Nephron progenitor cell (in vitro differentiated cells): ENCODE measurements at regions not wholly inside any gene's neighbourhood (a gene's known extent, or its start where the extent isn't known, plus 50 kb on each side); places are given as distances from the start of the nearest gene placed in this dataset.
A peak's percentile ranks its signal among the peaks of the same experiment; 100 is the strongest.

Source experiments
- DNase-seq: peaks from one replicate; pipeline ENCODE4 v3.0.0; 2021
- H3K27ac Mint-ChIP-seq: 2 replicates; pipeline ENCODE4 v1.8.0; 2021; ENCODE audit warnings: mild to moderate bottlenecking, moderate library complexity, mixed read lengths
- H3K27me3 Mint-ChIP-seq: 2 replicates; pipeline ENCODE4 v1.8.0; 2021; ENCODE audit warnings: mild to moderate bottlenecking, low read depth, mixed read lengths; ENCODE audit not compliant: poor library complexity
- H3K36me3 Mint-ChIP-seq: 2 replicates; pipeline ENCODE4 v1.8.0; 2021; ENCODE audit warnings: low read depth, mixed read lengths
- H3K4me1 Mint-ChIP-seq: 2 replicates; pipeline ENCODE4 v1.8.0; 2021; ENCODE audit warnings: mixed read lengths
- H3K4me3 Mint-ChIP-seq: 2 replicates; pipeline ENCODE4 v1.8.0; 2021; ENCODE audit warnings: mild to moderate bottlenecking, moderate library complexity, mixed read lengths
- H3K9me3 Mint-ChIP-seq: 2 replicates; pipeline ENCODE4 v1.8.0; 2021; ENCODE audit warnings: mild to moderate bottlenecking, moderate library complexity, mixed read lengths
- TF ChIP-seq, protein P1 (sequence below): fragments of 200-600 bp; sonication (generic); IDR thresholded peaks from 2 replicates; pipeline ENCODE4 v1.5.0; 2021; ENCODE audit warnings: antibody characterized with exemption

- no peaks in the 10 kb centered on the region for H3K27me3 Mint-ChIP-seq
- no peak for DNase-seq
- no peaks in the 10 kb centered on the region for H3K36me3 Mint-ChIP-seq
- TF ChIP-seq, protein P1, sequence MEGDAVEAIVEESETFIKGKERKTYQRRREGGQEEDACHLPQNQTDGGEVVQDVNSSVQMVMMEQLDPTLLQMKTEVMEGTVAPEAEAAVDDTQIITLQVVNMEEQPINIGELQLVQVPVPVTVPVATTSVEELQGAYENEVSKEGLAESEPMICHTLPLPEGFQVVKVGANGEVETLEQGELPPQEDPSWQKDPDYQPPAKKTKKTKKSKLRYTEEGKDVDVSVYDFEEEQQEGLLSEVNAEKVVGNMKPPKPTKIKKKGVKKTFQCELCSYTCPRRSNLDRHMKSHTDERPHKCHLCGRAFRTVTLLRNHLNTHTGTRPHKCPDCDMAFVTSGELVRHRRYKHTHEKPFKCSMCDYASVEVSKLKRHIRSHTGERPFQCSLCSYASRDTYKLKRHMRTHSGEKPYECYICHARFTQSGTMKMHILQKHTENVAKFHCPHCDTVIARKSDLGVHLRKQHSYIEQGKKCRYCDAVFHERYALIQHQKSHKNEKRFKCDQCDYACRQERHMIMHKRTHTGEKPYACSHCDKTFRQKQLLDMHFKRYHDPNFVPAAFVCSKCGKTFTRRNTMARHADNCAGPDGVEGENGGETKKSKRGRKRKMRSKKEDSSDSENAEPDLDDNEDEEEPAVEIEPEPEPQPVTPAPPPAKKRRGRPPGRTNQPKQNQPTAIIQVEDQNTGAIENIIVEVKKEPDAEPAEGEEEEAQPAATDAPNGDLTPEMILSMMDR, result no peak
- H3K4me3 Mint-ChIP-seq, result no peak overlapping the region
- H3K27ac Mint-ChIP-seq, result no peak overlapping the region
- H3K9me3 Mint-ChIP-seq, result no peaks in the 10 kb centered on the region
- no peaks in the 10 kb centered on the region for H3K4me1 Mint-ChIP-seq
These were observed 341.2 kb upstream of the NAV3 start for GRCh38 chr12:77489331-77489970.

- TF ChIP-seq, protein P1, result no peak
- H3K9me3 Mint-ChIP-seq, result no peaks in the 10 kb centered on the region
- no peak overlapping the region for H3K4me3 Mint-ChIP-seq
- no peaks in the 10 kb centered on the region for H3K27me3 Mint-ChIP-seq
- no peaks in the 10 kb centered on the region for H3K36me3 Mint-ChIP-seq
- DNase-seq, result no peak
- no peaks in the 10 kb centered on the region for H3K4me1 Mint-ChIP-seq
- no peak overlapping the region for H3K27ac Mint-ChIP-seq
These were observed 342.6 kb upstream of the NAV3 start for GRCh38 chr12:77488041-77488620.

GRCh38 chr12:77486872-77487271 lies 343.8 kb upstream of the NAV3 start:
- TF ChIP-seq, protein P1, result no peak
- no peak for DNase-seq
- Mint-ChIP-seq H3K36me3 (no peaks in the 10 kb centered on the region), H3K4me1 (no peaks in the 10 kb centered on the region), H3K9me3 (no peaks in the 10 kb centered on the region), H3K27me3 (no peaks in the 10 kb centered on the region), H3K4me3 (no peak overlapping the region), H3K27ac (no peak overlapping the region)

DNA sequence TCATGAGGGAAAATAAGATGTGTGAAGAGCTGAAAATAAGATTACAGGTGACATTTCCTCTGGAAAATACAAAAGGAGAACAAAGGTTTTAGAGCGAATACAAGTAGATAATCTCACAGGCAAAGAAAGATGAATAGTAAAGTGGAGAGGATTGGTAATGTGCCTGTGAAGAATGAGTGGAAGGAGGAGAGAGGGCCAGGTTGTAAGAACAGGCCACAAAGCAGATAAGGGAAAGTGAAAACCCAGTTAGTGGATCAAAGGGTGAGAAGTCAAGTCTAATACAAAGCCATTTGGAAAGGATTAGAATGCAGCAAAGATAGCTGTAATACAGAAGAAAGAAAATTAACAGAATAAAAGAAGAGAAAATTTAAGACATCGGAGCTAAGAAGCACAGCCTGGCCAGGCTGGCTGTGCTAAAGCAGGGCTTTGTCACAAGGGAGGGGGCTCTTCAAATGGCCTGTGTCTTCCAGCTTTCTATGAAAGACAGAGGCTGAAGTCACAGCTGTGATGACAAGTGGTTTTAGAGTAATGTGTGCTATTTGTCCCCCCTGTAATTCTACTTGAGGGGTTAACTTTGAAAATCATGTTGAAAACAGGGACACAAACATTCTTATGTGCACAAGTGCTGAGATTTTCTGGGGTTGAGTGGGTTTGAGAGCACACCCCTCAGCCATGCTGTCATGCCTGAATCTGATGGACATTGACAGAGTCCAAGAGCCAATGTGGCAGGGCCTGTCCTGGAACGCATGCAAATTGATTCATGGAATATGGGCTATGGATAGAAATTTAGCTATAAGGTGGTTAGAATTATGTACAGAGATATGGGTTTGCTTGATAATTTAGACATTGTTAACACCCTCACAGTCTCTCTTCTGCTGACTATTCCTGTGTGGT lies 344.5 kb upstream of the NAV3 start:
- TF ChIP-seq, protein P1, result no peak
- DNase-seq, result no peak
- H3K36me3 Mint-ChIP-seq, result no peaks in the 10 kb centered on the region
- no peaks in the 10 kb centered on the region for H3K4me1 Mint-ChIP-seq
- no peak overlapping the region for H3K4me3 Mint-ChIP-seq
- H3K27me3 Mint-ChIP-seq, result no peaks in the 10 kb centered on the region
- no peaks in the 10 kb centered on the region for H3K9me3 Mint-ChIP-seq
- H3K27ac Mint-ChIP-seq, result peak overlapping the region; percentile 7

GRCh38 chr12:77481687-77482086 lies 349.0 kb upstream of the NAV3 start:
- H3K9me3 Mint-ChIP-seq, result no peaks in the 10 kb centered on the region
- H3K36me3 Mint-ChIP-seq, result no peaks in the 10 kb centered on the region
- no peaks in the 10 kb centered on the region for H3K4me1 Mint-ChIP-seq
- peaks cover 3% of the 10 kb centered on the region for H3K27me3 Mint-ChIP-seq
- H3K27ac Mint-ChIP-seq, result no peak overlapping the region
- TF ChIP-seq, protein P1, result no peak
- DNase-seq, result no peak
- no peak overlapping the region for H3K4me3 Mint-ChIP-seq
